Stimulated activated CD4-positive, alpha-beta T cell treated with anti-CD3 and anti-CD28 coated beads, Interleukin-2, amount 100 ng/mL, for 4 hours (primary cell): ENCODE measurements at regions not wholly inside any gene's neighbourhood (a gene's known extent, or its start where the extent isn't known, plus 50 kb on each side); places are given as distances from the start of the nearest gene placed in this dataset.

ENCODE experiments used
- DNase-seq: peaks from one replicate; pipeline ENCODE4 v3.0.0-alpha.2; 2020; ENCODE audit warnings: low read depth

DNA sequence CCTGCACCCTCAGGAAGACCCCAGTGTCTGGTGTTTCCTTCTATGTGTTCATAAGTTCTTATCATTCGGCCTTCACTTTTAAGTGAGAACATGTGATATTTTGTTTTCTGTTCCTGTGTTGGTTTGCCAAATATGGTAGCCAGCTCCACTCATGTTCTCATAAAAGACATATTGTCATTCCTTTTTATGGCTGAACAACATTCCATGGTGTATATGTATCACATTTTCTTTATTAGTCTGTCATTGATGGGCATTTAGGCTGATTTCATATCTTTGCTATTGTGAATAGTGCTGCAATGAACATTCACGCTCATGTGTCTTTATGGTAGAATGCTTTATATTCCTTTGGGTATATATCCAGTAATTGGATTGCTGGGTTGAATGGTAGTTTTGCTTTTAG, 645.1 kb downstream of the SLC16A7 start:
- no peak for DNase-seq

- no peak for DNase-seq
Measured at GRCh38 chr12:60251091-60251490, 655.3 kb downstream of the SLC16A7 start.

DNA sequence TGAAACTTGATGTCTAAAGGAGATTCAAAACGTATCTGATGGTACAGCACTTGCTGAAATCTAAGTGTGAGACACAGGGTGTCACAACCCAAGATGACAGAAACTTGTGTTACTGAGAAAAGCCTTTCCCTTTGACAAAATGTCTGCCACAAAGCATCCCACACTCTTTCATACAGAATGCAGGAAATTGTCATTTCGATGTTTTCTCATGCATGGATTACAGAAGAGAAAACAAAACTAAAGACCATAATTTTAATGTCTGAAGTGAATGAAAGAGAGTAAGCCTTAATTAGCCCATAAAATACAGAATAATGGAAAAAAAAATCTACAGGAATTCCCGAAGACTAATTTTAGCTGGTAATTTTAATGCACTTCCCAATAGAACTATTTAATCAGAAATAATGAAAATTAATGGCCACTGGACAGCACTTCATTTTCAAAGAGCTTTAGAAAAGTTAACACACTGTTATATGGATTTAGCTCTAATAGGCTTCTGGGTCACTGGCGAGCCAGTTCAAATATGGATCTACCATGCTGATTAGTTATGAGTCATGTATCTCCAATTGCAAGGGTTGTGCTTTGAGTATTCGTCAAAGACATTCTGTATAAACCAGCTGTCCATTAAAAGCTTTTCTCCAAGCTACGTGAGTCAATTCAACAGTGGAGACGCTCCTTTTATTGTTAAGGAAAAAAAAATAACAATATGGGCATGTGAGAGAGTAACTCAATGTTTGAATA, 656.7 kb downstream of the SLC16A7 start:
- DNase-seq: no peak

DNA sequence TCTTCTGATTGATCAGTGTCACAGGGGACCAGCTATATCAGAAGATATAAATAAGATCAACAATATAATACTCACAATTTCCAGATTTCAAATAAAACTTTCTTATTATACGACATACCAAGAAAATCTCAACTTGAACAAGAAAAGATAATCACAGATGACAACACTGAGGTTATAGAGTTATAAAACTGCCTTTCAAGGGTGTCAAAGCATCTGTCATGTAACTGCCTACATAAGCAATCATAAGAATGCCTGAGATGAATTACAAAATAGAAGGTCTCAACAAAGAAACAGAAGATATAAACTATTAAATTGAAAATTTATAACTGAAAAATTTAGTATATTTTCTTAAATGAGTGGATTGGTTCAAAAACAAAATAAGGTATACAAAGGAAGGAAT, 659.2 kb downstream of the SLC16A7 start:
- DNase-seq: no peak

DNA sequence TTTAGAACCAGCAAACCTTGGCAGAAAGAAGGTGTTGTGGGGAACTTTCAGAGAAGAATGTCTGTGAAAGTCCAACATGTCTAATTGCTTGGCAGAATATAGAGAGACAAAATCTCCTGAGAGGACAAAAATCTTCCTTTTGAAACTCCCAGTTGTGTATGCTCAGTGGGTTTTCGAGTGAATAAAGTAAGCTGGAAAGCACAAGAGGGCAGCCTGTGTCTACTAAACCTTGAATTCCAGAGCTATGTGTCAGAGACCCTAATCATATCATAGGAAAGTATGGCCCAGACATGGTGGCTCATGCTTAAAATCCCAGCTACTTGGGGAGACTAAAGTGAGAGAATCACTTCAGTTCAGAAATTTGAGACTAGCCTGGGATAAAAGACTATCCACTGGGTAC, 661.2 kb downstream of the SLC16A7 start:
- no peak for DNase-seq

GRCh38 chr12:60259225-60259624, 663.4 kb downstream of the SLC16A7 start:
- no peak for DNase-seq

DNA sequence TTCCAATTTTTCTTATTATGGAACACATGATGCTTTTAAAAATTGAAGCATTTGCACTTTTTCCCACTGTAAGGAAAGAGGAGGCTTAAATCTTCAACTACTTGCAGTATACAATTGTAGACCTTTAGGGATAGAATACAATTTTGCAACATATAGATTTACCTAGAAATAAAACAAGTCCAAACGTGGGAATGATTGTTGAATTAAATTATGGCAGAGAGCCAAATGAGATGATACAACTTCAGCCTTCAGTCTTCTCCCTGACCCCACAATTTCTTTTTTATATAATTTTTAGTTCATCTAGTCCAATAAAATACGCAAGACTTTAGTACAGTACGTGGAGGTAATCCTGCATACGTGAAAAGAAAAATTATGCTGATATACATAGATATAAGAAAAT, 666.5 kb downstream of the SLC16A7 start:
- no peak for DNase-seq

GRCh38 chr12:60263161-60263560, 667.3 kb downstream of the SLC16A7 start:
- DNase-seq: no peak

GRCh38 chr12:60263836-60264493, 668.1 kb downstream of the SLC16A7 start:
- no peak for DNase-seq

DNA sequence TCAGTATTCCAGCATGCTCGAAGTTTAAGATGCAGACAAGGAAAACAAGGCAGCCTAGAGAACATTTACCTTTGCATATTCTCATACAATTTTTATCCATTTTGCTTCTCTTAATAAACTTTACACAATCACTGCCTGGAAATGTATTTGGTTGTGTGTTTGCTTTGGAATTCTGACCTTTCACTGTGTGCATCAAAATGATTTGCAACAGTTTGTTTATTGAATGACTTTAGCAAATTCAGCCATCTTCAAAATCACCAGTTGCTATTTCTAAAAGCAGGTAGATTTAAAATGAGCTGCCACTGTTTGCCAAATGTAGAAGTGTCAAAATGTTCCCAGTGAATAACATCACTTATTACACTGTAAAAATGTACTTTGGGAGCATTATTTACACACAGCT, 669.9 kb downstream of the SLC16A7 start:
- no peak for DNase-seq

GRCh38 chr12:60266381-60266852, 670.6 kb downstream of the SLC16A7 start:
- DNase-seq: no peak

GRCh38 chr12:60269611-60270269, 673.9 kb downstream of the SLC16A7 start:
- DNase-seq: no peak

DNA sequence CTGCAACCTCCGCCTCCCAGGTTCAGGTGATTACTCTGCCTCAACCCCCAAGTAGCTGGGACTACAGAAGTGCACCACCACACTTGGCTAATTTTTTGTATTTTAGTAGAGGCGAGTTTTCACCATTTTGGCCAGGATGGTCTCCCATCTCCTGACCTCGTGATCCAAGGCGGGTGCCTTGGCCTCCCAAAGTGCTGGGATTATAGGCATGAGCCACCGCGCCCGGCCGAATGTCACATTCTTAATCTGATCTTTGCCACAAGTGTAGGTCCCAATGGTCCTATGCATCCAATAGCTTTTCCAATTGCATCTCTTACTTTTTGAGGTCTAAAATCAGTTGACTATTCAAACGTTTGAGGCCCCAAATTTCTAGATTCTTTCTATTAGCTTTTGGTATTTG, 676.0 kb downstream of the SLC16A7 start:
- no peak for DNase-seq

GRCh38 chr12:60278209-60278608, 682.4 kb downstream of the SLC16A7 start:
- DNase-seq: no peak

GRCh38 chr12:60279221-60279620, 683.4 kb downstream of the SLC16A7 start:
- no peak for DNase-seq

GRCh38 chr12:60281522-60281921, 685.7 kb downstream of the SLC16A7 start:
- DNase-seq: no peak

DNA sequence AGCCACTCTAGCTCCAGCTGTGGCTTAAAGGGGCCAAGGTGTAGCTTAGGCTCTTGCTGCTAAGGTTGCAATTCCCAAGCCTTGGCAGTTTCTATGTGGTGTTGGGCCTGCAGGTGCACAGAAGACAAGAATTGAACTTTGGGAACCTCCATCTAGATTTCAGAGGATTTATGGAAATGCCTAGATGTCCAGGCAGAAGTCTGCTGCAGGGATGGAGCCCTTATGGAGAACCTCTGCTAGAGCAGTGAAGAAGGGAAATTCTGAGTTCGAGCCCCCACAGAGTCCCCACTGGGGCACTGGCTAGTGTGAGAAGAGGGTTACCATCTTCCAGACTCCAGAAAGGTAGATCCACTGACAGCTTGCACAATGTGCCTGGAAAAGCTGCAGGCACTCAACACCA, 694.7 kb downstream of the SLC16A7 start:
- DNase-seq: no peak

DNA sequence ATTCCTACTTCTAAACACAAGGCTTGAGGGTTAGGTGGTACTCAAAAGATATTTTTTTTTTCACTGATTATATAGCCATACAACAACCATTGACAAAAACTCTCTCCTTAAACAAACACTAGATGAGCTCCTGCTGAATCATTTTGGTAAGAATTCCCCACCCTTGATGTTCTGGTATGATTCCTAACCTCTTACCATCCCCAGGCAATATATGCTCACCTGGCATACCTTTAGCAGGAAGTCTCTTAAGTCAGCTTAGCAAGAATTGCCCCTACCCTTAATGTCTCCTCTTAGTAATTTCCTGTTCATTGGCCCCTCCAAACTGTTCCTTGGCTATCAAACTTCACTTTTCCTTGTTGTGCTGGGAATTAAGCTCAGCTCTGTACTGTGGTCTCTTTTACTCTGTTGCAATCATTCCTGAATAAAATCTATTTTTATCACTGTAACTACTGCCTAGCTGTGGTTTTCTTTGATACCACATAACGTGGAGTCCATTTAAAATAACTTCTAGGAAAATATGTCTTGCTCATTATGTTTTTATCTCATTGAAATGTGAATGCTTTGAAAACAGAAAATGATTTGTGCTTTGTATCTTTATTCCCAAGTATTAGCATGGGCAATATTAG, 712.6 kb downstream of the SLC16A7 start:
- no peak for DNase-seq

GRCh38 chr12:60311940-60312339, 716.1 kb downstream of the SLC16A7 start:
- DNase-seq: no peak

GRCh38 chr12:60317361-60317760, 721.5 kb downstream of the SLC16A7 start:
- DNase-seq: no peak

DNA sequence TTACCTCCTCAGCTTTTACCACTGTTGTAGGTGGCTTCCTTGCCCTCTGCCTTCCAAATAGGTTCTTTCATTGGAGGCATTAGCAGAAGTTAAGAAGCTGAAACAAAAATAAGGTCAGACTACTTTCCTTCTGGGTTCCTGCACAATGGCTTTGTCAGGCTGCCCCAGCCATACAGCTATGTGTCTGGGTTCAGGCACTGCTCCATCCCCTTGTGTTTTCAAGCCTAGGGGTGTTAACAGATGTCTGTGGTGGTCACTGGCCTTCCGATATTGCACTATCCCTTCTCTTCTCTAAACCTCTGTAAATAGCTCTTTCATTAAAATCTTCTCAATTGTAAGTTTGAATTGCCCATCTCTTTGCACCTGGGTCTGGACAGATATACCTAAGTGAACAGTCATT, 728.9 kb downstream of the SLC16A7 start:
- DNase-seq: no peak

GRCh38 chr12:60333461-60333860, 737.6 kb downstream of the SLC16A7 start:
- no peak for DNase-seq

- no peak for DNase-seq
Measured at GRCh38 chr12:60335745-60336144, 739.9 kb downstream of the SLC16A7 start.
